ENCODE measurements at regions not wholly inside any gene's neighbourhood (a gene's known extent, or its start where the extent isn't known, plus 50 kb on each side); places are given as distances from the start of the nearest gene placed in this dataset.

DNA sequence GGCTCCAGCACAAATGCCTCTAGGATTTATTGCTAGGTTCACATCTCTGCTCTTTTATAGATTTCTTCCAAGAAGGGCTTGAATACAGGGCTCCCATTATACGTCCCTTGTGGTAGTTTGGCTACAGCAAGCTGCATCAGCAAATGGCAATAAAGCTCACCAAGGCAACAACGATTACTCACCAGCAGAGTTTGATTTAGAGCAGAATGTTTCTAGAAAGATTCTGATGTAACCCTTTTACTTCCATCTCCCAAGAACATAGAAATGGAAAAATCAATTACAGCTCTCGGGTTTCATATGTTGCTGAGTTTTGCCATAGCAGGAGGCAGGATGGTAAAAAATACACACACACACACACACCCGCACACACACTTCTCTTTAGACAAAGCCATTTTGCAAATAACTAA, 124.2 kb upstream of the TNPO1 start:
- Histone ChIP-seq H2BK12ac (ENCODE audit: low read depth, low read length) (no peak overlapping the region), H3K23ac (ENCODE audit: insufficient read length) (no peak overlapping the region), H3K4me2 (ENCODE audit: insufficient read depth in 1 of 2, low read depth in 2 of 2, low read length in 2 of 2) (no peak overlapping the region), H3K27me3 (replicated peaks in 1 of 4; ENCODE audit: control insufficient read depth in 3 of 4, extremely low read depth in 1 of 4, insufficient read depth in 3 of 4, low read length in 3 of 4) (no peaks in the 10 kb centered on the region), H3K23me2 (ENCODE audit: low read depth, low read length) (no peaks in the 10 kb centered on the region), H4K5ac (ENCODE audit: insufficient read length, low read depth, low read length) (no peak overlapping the region), H3K56ac (replicated peaks; ENCODE audit: insufficient read length, low read depth, low read length) (no peak overlapping the region), H4K91ac (replicated peaks; ENCODE audit: insufficient read length, low read length) (no peak overlapping the region), H3K14ac (ENCODE audit: insufficient read length) (no peak overlapping the region), H3K27ac (ENCODE audit: low read depth, low read length) (no peak overlapping the region), H3K36me3 (ENCODE audit: control insufficient read depth in 2 of 4, insufficient read depth in 4 of 4, low read length in 3 of 4) (no peaks in the 10 kb centered on the region), H2BK5ac (ENCODE audit: low read depth, low read length) (no peak overlapping the region), H3K4ac (replicated peaks; ENCODE audit: insufficient read length, low read depth, low read length) (no peak overlapping the region), H2BK15ac (ENCODE audit: low read length) (no peak overlapping the region), H3K4me3 (ENCODE audit: extremely low read depth in 1 of 4, insufficient read depth in 2 of 4, low read depth in 3 of 4, low read length in 4 of 4) (no peak overlapping the region), H2AK5ac (ENCODE audit: low read depth, low read length) (no peak overlapping the region), H3K79me1 (ENCODE audit: low read depth, low read length) (no peaks in the 10 kb centered on the region), H3K9me3 (ENCODE audit: insufficient read depth in 2 of 2, low read depth in 1 of 2, low read length in 1 of 2) (no peaks in the 10 kb centered on the region), H4K20me1 (replicated peaks in 1 of 2; ENCODE audit: control insufficient read depth in 1 of 2, insufficient read depth in 2 of 2, low read length in 2 of 2) (no peaks in the 10 kb centered on the region), H3K9ac (replicated peaks in 1 of 4; ENCODE audit: extremely low read depth in 1 of 4, low read depth in 3 of 4, low read length in 3 of 4) (no peak overlapping the region), H2BK120ac (replicated peaks; ENCODE audit: low read depth, low read length) (no peak overlapping the region), H3K4me1 (replicated peaks in 1 of 4; ENCODE audit: control insufficient read depth in 3 of 4, insufficient read depth in 4 of 4, low read length in 3 of 4) (no peaks in the 10 kb centered on the region), H4K8ac (ENCODE audit: extremely low read depth, insufficient read depth, low read length) (no peak overlapping the region), H3K79me2 (ENCODE audit: control insufficient read depth in 1 of 2, insufficient read depth in 2 of 2, low read length in 2 of 2) (no peaks in the 10 kb centered on the region), H3K18ac (ENCODE audit: extremely low read depth, low read length) (no peak overlapping the region), H2AFZ (ENCODE audit: low read length) (no peak overlapping the region), H2BK20ac (ENCODE audit: low read length) (no peak overlapping the region)
- FAIRE-seq (no peak), DNase-seq (ENCODE audit: low read depth in 1 of 2, low spot score in 2 of 2) (no peak)
- ChIA-PET CTCF (ENCODE audit: partially characterized antibody) (interaction anchor here (1.0 to 1.9 kb wide), 2 partner anchors 14 to 137 kb away, joined by 3 to 6 read pairs; no protein-coding TSS in a partner anchor), POLR2A (ENCODE audit: partially characterized antibody) (interaction anchor here (0.9 kb wide), 1 partner anchor 122 kb away, joined by 3 read pairs; no protein-coding TSS in a partner anchor)
- WGBS, 2 experiments (ENCODE audit: extremely low coverage in 1 of 2, insufficient coverage in 1 of 2, insufficient read length in 1 of 2, insufficient replicate concordance in 2 of 2, low coverage in 1 of 2, low lambda C conversion rate in 2 of 2, missing lambda C conversion rate in 1 of 2) = 84% methylated on average over 4 of the region's 4 CpGs; no CpG with 5 or more reads in 1 of the 2 experiments
- TF ChIP-seq, protein P1, sequence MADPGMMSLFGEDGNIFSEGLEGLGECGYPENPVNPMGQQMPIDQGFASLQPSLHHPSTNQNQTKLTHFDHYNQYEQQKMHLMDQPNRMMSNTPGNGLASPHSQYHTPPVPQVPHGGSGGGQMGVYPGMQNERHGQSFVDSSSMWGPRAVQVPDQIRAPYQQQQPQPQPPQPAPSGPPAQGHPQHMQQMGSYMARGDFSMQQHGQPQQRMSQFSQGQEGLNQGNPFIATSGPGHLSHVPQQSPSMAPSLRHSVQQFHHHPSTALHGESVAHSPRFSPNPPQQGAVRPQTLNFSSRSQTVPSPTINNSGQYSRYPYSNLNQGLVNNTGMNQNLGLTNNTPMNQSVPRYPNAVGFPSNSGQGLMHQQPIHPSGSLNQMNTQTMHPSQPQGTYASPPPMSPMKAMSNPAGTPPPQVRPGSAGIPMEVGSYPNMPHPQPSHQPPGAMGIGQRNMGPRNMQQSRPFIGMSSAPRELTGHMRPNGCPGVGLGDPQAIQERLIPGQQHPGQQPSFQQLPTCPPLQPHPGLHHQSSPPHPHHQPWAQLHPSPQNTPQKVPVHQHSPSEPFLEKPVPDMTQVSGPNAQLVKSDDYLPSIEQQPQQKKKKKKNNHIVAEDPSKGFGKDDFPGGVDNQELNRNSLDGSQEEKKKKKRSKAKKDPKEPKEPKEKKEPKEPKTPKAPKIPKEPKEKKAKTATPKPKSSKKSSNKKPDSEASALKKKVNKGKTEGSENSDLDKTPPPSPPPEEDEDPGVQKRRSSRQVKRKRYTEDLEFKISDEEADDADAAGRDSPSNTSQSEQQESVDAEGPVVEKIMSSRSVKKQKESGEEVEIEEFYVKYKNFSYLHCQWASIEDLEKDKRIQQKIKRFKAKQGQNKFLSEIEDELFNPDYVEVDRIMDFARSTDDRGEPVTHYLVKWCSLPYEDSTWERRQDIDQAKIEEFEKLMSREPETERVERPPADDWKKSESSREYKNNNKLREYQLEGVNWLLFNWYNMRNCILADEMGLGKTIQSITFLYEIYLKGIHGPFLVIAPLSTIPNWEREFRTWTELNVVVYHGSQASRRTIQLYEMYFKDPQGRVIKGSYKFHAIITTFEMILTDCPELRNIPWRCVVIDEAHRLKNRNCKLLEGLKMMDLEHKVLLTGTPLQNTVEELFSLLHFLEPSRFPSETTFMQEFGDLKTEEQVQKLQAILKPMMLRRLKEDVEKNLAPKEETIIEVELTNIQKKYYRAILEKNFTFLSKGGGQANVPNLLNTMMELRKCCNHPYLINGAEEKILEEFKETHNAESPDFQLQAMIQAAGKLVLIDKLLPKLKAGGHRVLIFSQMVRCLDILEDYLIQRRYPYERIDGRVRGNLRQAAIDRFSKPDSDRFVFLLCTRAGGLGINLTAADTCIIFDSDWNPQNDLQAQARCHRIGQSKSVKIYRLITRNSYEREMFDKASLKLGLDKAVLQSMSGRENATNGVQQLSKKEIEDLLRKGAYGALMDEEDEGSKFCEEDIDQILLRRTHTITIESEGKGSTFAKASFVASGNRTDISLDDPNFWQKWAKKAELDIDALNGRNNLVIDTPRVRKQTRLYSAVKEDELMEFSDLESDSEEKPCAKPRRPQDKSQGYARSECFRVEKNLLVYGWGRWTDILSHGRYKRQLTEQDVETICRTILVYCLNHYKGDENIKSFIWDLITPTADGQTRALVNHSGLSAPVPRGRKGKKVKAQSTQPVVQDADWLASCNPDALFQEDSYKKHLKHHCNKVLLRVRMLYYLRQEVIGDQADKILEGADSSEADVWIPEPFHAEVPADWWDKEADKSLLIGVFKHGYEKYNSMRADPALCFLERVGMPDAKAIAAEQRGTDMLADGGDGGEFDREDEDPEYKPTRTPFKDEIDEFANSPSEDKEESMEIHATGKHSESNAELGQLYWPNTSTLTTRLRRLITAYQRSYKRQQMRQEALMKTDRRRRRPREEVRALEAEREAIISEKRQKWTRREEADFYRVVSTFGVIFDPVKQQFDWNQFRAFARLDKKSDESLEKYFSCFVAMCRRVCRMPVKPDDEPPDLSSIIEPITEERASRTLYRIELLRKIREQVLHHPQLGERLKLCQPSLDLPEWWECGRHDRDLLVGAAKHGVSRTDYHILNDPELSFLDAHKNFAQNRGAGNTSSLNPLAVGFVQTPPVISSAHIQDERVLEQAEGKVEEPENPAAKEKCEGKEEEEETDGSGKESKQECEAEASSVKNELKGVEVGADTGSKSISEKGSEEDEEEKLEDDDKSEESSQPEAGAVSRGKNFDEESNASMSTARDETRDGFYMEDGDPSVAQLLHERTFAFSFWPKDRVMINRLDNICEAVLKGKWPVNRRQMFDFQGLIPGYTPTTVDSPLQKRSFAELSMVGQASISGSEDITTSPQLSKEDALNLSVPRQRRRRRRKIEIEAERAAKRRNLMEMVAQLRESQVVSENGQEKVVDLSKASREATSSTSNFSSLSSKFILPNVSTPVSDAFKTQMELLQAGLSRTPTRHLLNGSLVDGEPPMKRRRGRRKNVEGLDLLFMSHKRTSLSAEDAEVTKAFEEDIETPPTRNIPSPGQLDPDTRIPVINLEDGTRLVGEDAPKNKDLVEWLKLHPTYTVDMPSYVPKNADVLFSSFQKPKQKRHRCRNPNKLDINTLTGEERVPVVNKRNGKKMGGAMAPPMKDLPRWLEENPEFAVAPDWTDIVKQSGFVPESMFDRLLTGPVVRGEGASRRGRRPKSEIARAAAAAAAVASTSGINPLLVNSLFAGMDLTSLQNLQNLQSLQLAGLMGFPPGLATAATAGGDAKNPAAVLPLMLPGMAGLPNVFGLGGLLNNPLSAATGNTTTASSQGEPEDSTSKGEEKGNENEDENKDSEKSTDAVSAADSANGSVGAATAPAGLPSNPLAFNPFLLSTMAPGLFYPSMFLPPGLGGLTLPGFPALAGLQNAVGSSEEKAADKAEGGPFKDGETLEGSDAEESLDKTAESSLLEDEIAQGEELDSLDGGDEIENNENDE (IDR thresholded peaks at IDR 0.05; ENCODE audit: insufficient replicate concordance, low read length) = no peak

Measured in H1 (cell line).